HG03108 (cell line): ENCODE measurements at regions not wholly inside any gene's neighbourhood (a gene's known extent, or its start where the extent isn't known, plus 50 kb on each side); places are given as distances from the start of the nearest gene placed in this dataset.
A peak's percentile ranks its signal among the peaks of the same experiment; 100 is the strongest.

Experiments
- ATAC-seq: cut with Tn5 transposase; IDR thresholded peaks from one replicate; pipeline ENCODE4 v1.9.1; 2021; ENCODE audit warnings: moderate library complexity; ENCODE audit not compliant: unreplicated experiment

- no peak for ATAC-seq
Measured at GRCh38 chr1:93013145-93014065, 52.1 kb upstream of the DIPK1A start.

DNA sequence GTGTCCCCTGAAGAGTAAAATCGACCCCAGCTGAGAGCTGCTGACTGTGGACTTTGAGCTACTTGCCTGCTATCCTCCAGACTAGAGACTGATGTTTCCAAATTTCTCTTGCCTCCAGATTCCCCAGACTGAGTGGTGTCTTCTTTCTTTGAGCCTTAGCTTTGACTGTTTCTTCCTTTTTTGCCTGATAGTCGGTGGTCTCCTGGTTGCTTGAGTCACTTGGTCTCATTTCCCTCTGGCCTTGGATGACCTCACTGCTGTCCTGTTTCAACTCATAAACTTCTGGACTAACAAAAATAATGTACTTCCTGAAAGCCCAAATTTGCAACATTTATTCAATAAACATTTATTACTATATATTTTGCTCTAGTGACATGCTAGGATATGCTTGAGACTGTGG is 52.9 kb upstream of the DIPK1A start:
- ATAC-seq: no peak

GRCh38 chr1:93015590-93015989 is 54.3 kb upstream of the DIPK1A start:
- ATAC-seq: no peak

GRCh38 chr1:93016171-93016570 is 54.9 kb upstream of the DIPK1A start:
- no peak for ATAC-seq

DNA sequence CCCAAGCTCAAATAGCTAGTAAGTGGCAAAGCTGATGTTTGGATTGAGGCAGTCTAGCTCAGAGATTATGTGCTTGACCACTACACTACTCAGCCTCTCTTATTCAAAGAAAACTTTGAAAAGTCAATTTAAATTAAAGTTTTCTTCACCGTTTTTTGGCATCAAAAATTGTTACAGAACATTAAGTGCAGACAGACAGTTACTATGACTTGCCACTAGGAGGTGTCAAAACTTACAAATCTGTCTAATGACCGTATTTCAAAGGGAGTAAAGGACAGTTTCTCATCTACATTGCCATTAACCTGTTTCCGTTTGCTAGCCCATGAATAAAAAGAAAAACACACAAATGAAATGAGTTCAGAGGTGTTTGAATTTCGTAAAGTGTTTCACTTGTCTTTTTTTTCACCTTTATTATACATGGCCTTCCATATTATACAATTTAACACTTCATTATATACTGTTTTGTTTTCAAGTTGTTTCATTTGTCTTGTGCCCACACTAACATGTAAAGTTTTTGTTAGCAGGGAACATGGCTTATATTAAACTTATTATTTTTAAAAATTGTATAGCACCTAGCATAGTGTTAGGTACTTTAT is 57.4 kb upstream of the MTF2 start:
- peak; percentile 78 for ATAC-seq

DNA sequence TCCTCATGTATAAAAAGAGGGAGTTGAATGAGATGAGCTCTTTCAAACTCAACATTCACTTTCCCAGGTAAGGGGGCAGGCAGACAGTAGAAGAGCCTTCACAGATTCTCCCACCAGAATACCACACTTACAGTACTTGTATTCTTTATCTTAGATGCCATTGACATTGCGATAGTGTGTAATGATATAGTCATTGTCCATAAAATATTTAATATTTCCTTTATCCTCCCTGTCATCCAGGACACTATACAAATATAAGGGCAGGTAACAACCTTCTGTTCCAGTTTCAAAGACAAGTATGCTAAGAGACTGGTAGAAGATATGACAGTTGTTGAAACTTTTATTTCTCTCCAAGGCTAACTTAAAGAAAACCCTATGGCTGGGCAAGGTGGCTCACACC is 56.5 kb upstream of the MTF2 start:
- no peak for ATAC-seq

DNA sequence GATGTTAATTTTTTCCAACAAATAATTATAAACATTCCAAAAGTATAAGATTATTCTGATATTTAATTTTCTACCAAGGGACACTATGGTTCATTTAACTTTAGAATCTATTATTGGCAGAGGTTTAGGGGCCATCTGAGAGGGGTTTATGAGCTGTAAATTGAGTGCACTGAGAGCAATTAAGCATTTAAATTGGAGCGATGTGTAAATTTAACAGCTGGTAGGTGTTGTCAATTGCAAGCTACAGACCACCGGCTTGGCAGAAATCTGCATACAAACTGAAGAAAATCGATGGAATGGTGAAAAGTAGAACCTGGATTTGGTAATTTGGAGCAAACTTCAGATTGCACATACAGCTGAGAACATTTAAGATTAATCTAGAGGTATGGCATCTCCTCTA is 55.8 kb upstream of the MTF2 start:
- no peak for ATAC-seq

DNA sequence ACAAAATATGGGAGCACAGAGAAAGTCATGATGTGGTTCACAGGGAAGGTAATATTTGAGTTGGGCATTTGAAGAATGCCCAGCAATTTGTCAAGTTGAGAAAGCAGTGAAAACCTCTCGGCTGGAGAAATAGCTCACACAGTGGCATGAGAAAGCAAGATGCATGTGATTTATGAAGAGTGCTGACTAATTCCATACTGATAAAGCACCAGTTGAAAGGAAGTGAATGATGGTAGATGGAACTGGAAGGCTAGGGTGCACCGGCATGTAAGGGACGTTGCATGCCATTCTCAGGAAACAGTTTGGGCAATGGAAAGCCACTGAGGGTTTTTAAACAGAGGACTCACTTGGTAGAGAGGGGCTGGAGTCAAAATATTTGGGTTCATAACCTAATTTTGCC is 53.5 kb upstream of the MTF2 start:
- no peak for ATAC-seq

GRCh38 chr1:93028542-93028941 is 50.5 kb upstream of the MTF2 start:
- no peak for ATAC-seq
